ENCODE measurements at regions not wholly inside any gene's neighbourhood (a gene's known extent, or its start where the extent isn't known, plus 50 kb on each side); places are given as distances from the start of the nearest gene placed in this dataset.

GRCh38 chr10:130858626-130859025 is 452.9 kb downstream of the TCERG1L start:
- DNase-seq, result no peak

- DNase-seq, result no peak
These were observed 452.1 kb downstream of the TCERG1L start for GRCh38 chr10:130859427-130859826.

DNA sequence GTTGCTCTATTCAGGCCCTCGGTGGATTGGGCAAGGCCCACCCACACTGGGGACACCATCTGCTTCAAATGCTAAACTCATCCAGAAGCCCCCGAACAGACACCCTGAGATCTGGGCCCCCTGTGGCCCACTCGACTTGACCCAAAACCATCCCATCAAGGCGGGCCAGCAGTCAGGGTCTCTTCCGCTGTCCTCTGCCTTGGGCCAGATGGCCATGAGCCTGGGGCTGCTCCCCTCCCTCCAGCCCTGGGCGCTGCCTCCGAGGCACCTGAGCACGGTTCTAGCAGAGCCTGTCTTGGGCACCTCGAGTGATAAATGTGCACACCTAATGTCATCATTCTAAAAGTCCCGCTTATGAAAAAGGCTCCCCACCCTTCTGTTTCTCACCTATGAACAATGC is 449.4 kb downstream of the TCERG1L start:
- DNase-seq, result no peak

GRCh38 chr10:130862626-130863025 is 448.9 kb downstream of the TCERG1L start:
- no peak for DNase-seq

GRCh38 chr10:130863044-130863443 is 448.5 kb downstream of the TCERG1L start:
- no peak for DNase-seq

- DNase-seq, result no peak
These were observed 446.3 kb downstream of the TCERG1L start for GRCh38 chr10:130864961-130865818.

- no peak for DNase-seq
These were observed 444.7 kb downstream of the TCERG1L start for GRCh38 chr10:130866857-130867256.

DNA sequence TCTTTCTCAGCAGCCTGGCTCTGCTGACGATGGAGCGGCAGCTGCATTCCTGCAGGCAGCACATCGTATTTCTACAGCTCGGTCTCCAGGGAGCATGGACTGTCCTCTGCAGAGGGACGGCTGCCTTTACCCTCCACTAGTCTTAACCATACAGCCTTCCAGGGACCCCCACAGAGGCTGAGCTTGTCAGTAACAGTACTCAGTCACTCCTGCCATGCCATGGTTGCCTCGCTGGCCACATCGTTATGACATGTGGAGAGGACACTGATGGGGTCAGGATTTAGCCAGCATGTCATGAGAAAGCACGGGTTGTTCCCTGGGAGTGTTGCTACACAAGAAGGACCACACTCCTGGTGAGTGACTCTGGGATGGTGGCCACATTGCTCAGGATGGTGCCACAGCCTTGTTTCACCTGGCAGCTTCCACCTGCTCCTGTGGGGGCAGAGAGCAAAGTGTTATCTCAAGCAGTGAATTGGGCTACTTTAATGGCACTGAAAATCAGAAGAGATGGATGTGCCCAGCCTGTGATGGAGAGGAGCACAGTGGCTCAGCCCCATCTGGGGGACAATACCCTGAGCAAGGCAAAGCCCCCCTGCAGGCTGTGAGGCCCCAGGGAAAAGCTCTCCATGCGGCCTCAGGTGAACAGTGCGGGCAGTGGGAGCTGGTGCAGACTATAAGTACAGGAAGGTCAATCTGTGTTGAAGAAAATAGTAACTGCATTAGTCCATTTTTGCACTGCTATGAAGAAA is 443.9 kb downstream of the TCERG1L start:
- no peak for DNase-seq

GRCh38 chr10:130869179-130869841 is 442.2 kb downstream of the TCERG1L start:
- no peak for DNase-seq

DNA sequence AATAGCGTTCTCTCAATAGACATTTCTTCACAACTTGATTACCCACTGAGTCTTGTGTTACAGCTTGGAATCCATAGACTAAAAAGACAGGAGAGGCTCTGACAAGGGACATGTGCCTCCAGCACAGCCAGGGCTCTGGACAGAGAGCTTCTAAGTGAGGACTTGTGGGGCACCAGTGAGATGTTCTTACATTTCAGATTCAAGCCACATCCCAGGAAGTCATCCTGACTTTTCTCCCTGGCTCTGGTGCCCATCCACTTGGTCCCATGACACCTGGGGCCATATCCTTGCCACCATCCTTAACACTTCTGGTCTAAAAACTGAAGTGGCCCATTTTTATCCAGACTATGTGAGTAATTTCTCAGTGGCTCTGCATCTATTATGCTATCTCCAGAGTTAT is 440.1 kb downstream of the TCERG1L start:
- no peak for DNase-seq

- no peak for DNase-seq
These were observed 437.9 kb downstream of the TCERG1L start for GRCh38 chr10:130873636-130874035.

- DNase-seq, result no peak
These were observed 436.4 kb downstream of the TCERG1L start for GRCh38 chr10:130875116-130875515.

GRCh38 chr10:130875897-130876472 is 435.5 kb downstream of the TCERG1L start:
- no peak for DNase-seq

GRCh38 chr10:130877126-130877525 is 434.4 kb downstream of the TCERG1L start:
- DNase-seq, result no peak

GRCh38 chr10:130878131-130878530 is 433.4 kb downstream of the TCERG1L start:
- no peak for DNase-seq

DNA sequence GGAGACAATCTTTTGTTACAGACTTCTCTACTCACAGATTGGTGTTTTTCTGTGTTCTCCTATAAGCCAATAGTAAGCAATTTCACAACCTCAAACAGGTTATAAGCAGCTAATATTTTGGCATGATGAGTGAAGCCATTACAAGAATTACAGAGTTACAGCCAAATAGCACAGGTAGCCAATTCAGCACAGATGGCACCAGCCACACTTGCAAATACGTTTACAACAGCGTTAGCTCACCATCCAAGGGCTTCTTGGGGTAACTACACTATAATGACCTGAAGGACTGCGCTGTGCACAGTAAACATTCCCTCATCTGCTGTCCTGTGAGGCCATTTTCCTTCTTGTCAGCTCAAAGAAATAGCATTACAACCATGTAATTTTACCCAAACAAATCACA is 428.6 kb downstream of the TCERG1L start:
- DNase-seq, result no peak

DNA sequence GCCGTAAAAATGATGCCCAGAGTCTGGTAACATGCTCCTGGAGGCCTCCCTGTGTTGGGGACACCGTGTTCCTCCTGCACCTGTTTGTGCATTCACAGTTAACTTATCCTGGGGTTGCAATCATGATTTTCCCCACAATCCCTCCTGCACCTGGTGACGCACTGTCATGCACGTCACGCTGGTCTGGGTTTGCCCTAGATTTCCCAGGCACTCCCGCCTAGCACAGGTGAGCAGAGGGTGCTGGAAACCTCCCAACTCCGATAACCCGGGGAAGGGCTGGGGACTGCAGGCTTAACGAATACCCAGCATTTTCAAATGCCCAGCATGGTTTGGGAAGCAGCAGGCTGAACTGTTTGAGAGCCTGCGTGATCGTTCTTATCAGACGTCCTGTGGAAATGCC is 427.1 kb downstream of the TCERG1L start:
- no peak for DNase-seq

DNA sequence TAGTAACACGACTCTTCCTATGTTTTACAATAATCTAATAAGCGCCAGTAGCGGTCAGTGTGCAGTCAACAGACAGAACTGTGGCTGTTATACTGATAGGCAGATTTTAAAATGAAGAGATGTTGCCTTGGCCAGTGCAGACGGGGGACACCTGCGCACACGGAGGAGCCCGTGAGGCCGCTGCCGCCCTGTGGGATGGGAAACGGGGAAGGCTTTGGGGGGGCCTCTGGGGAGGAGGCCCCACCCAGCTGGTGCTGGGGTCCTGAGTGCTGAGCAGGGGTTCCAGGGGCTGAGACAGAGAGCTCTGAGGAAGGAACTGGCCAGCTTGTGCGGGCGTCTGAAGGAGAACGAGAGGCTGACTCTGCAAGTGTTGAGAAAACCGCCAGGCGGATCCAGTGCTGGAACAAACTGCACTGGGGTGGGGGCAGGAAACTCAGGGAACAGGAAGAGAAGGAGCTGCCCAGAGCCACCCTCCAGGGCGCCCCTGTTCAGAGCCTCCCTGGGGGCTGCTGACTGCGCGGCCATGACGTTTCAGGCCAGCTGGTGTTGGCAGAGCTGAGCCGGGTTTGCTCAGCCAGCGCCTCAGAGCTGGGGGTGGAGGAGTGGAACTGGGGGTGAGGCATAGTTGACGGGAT is 426.4 kb downstream of the TCERG1L start:
- no peak for DNase-seq

- DNase-seq, result no peak
These were observed 424.4 kb downstream of the TCERG1L start for GRCh38 chr10:130887170-130887569.

- DNase-seq, result no peak
These were observed 423.0 kb downstream of the TCERG1L start for GRCh38 chr10:130888493-130888892.

GRCh38 chr10:130889240-130889639 is 422.3 kb downstream of the TCERG1L start:
- no peak for DNase-seq

GRCh38 chr10:130889780-130890179 is 421.7 kb downstream of the TCERG1L start:
- DNase-seq, result no peak

DNA sequence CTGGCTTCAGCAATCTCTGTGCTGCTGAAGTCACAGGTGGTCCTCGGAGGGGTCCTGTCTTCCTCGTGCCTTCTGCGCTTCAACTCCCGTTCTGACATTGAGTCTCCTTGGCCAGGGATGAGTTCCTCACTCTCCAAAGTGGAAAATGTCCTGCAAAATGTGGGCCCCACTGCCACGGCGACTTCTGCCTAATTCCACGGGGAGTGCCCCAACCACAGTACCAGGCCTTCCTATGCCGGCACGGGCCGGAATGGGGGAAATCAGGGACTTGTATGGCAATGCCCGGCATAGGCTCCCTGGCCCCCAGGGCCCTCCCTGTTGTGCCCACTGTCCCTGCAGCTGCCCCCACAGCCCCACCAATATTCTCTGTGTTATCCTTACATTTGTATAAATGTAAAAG is 420.5 kb downstream of the TCERG1L start:
- no peak for DNase-seq

All from hippocampal formation (tissue), 2 donors.